ENCODE measurements at regions not wholly inside any gene's neighbourhood (a gene's known extent, or its start where the extent isn't known, plus 50 kb on each side); places are given as distances from the start of the nearest gene placed in this dataset.

GRCh38 chr2:45180779-45181178, 171.5 kb upstream of the SIX2 start:
- no peak for TF ChIP-seq CTCF (IDR thresholded peaks at IDR 0.05; ENCODE audit: low read depth, low read length)
- H3K4me3 ChIP-seq (ENCODE audit: low read depth, low read length): no peak overlapping the region

- no peak for TF ChIP-seq CTCF (IDR thresholded peaks at IDR 0.05; ENCODE audit: low read depth, low read length)
Measured at GRCh38 chr2:45180033-45180746, 170.9 kb upstream of the SIX2 start.

GRCh38 chr2:45178854-45179253, 169.6 kb upstream of the SIX2 start:
- no peak overlapping the region for H3K4me3 ChIP-seq (ENCODE audit: low read depth, low read length)
- TF ChIP-seq CTCF (IDR thresholded peaks at IDR 0.05; ENCODE audit: low read depth, low read length): no peak

More at GRCh38 chr2:45180033-45180746, 170.9 kb upstream of the SIX2 start:
- H3K4me3 ChIP-seq (ENCODE audit: low read depth, low read length): no peak overlapping the region

- no peak overlapping the region for H3K4me3 ChIP-seq (ENCODE audit: low read depth, low read length)
- no peak for TF ChIP-seq CTCF (IDR thresholded peaks at IDR 0.05; ENCODE audit: low read depth, low read length)
Measured at GRCh38 chr2:45178359-45178758, 169.1 kb upstream of the SIX2 start.

- H3K4me3 ChIP-seq (ENCODE audit: low read depth, low read length): no peak overlapping the region
- TF ChIP-seq CTCF (IDR thresholded peaks at IDR 0.05; ENCODE audit: low read depth, low read length): no peak
Measured at GRCh38 chr2:45177870-45178269, 168.6 kb upstream of the SIX2 start.

GRCh38 chr2:45176390-45176789, 167.1 kb upstream of the SIX2 start:
- H3K4me3 ChIP-seq (ENCODE audit: low read depth, low read length): no peak overlapping the region
- no peak for TF ChIP-seq CTCF (IDR thresholded peaks at IDR 0.05; ENCODE audit: low read depth, low read length)

GRCh38 chr2:45173513-45173912, 164.3 kb upstream of the SIX2 start:
- TF ChIP-seq CTCF (IDR thresholded peaks at IDR 0.05; ENCODE audit: low read depth, low read length): no peak
- H3K4me3 ChIP-seq (ENCODE audit: low read depth, low read length): no peak overlapping the region
